Keratinocyte (primary cell): ENCODE measurements at regions not wholly inside any gene's neighbourhood (a gene's known extent, or its start where the extent isn't known, plus 50 kb on each side); places are given as distances from the start of the nearest gene placed in this dataset.

Source experiments
- DNase-seq: peaks from one replicate; pipeline ENCODE4 v3.0.0-alpha.2; 2011; ENCODE audit warnings: low read depth, missing footprints, low spot score
- FAIRE-seq: peaks from 2 replicates; lab custom pipeline; 2011; peaks lifted over from hg19 to GRCh38; lab: Jason Lieb, UNC
- H2AFZ ChIP-seq: 2 replicates; pipeline ENCODE4 v1.6.0; 2012; ENCODE audit warnings: low read length, control low read depth, inconsistent platforms; ENCODE audit not compliant: control insufficient read depth
- H3K27ac ChIP-seq: 2 replicates; pipeline ENCODE4 v1.5.1; 2011; ENCODE audit warnings: low read length; ENCODE audit not compliant: control insufficient read depth, insufficient read depth
- H3K27me3 ChIP-seq: 3 replicates; pipeline ENCODE4 v1.6.0; 2011; ENCODE audit warnings: low read length; ENCODE audit not compliant: control insufficient read depth, insufficient read depth; ENCODE audit errors: extremely low read depth
- H3K36me3 ChIP-seq, 2 experiments: 2 replicates in 1 of 2; 3 replicates in 1 of 2; pipeline ENCODE4 v1.5.1; 2011; ENCODE audit warnings: low read length in 2 of 2, mild to moderate bottlenecking in 1 of 2; ENCODE audit not compliant: control insufficient read depth in 2 of 2, insufficient read depth in 2 of 2; ENCODE audit errors: extremely low read depth in 1 of 2
- H3K4me1 ChIP-seq: 3 replicates; pipeline ENCODE4 v1.5.1; 2011; ENCODE audit warnings: low read length; ENCODE audit not compliant: control insufficient read depth, insufficient read depth; ENCODE audit errors: extremely low read depth
- H3K4me2 ChIP-seq: 3 replicates; pipeline ENCODE4 v1.6.0; 2011; ENCODE audit warnings: low read depth, low read length; ENCODE audit not compliant: control insufficient read depth, insufficient read depth; ENCODE audit errors: extremely low read depth
- H3K4me3 ChIP-seq, 3 experiments: fragments of 200-600 bp in 1 of 3; sonication (generic) in 1 of 3; 2 replicates in 2 of 3; 3 replicates in 1 of 3; pipeline ENCODE4 v1.5.1; 2011 to 2016; ENCODE audit warnings: low read length in 3 of 3, mild to moderate bottlenecking in 3 of 3, control low read depth in 2 of 3, inconsistent platforms in 1 of 3, low read depth in 1 of 3, mixed read lengths in 1 of 3, mixed run types in 1 of 3, moderate library complexity in 1 of 3; ENCODE audit not compliant: control insufficient read depth in 2 of 3, insufficient read depth in 2 of 3; ENCODE audit errors: extremely low read depth in 1 of 3
- H3K79me2 ChIP-seq: 2 replicates; pipeline ENCODE4 v1.6.0; 2012; ENCODE audit warnings: low read length; ENCODE audit not compliant: control insufficient read depth, insufficient read depth
- H3K9ac ChIP-seq: 3 replicates; pipeline ENCODE4 v1.6.0; 2011; ENCODE audit warnings: low read length; ENCODE audit not compliant: control insufficient read depth, insufficient read depth; ENCODE audit errors: extremely low read depth
- H3K9me1 ChIP-seq: 3 replicates; pipeline ENCODE4 v1.6.0; 2011; ENCODE audit warnings: low read length; ENCODE audit not compliant: control insufficient read depth, insufficient read depth; ENCODE audit errors: extremely low read depth
- H3K9me3 ChIP-seq: 2 replicates; pipeline ENCODE4 v1.5.1; 2012; ENCODE audit warnings: low read depth, low read length; ENCODE audit not compliant: control insufficient read depth
- H4K20me1 ChIP-seq: 3 replicates; pipeline ENCODE4 v1.6.0; 2011; ENCODE audit warnings: low read length; ENCODE audit not compliant: control insufficient read depth, insufficient read depth; ENCODE audit errors: extremely low read depth
- EZH2 ChIP-seq: IDR thresholded peaks from one replicate; pipeline ENCODE4 v1.6.1; 2012; ENCODE audit warnings: inconsistent platforms, mild to moderate bottlenecking, low read length, moderate library complexity
- dilution Hi-C: fragments of 300-500 bp; cut with MboI; formaldehyde crosslinking; loops from one replicate; pipeline ENCODE4 v1.7.0; 2020; ENCODE audit warnings: low sequenced_read_pairs; ENCODE audit not compliant: extremely low pct_ligation_motif_present
- TF ChIP-seq, protein P1 (sequence below), 3 experiments: IDR thresholded peaks in 1 of 3; conservative IDR thresholded peaks in 1 of 3; optimal IDR thresholded peaks in 1 of 3; 2 replicates in 2 of 3; 3 replicates in 1 of 3; pipeline versions ENCODE3 to v1.5.1; 2011; ENCODE audit warnings: low read length in 3 of 3, mild to moderate bottlenecking in 3 of 3, moderate library complexity in 2 of 3, control low read depth in 1 of 3, inconsistent platforms in 1 of 3; ENCODE audit not compliant: insufficient read depth in 2 of 3; ENCODE audit errors: extremely low read depth in 1 of 3

DNA sequence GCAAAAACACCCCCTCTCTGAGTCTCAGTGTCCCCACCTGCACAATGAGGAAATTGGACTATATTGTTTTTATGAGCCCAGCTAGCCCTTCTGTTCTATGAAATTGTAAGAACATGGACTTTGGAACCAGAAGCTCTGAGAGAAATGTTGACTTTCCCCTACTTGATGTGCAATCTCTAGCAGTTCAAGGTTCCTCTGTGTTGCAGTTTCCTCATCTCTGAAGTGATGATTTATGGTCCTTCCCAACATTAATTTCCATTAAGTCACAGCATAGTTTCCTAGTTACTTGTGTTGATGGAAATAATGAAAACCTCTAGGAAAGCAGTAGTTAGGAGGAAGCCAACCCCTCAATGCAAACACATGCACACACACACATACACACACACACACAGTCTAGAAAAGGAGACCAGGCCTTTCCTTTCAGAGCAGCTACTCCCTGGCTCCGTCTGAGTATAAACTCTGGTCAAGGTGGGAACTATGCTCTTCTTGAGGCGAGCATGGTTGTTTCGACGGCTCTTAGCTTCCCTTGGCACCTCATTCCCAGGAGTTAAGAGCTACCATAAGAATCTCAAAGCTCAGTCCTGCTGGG, 518.4 kb downstream of the SOX6 start:
- no peak for FAIRE-seq
- no peak for DNase-seq
- Histone ChIP-seq H3K4me1 (peaks cover 9% of the 10 kb centered on the region), H3K36me3 (no peaks in the 10 kb centered on the region), H3K27me3 (no peaks in the 10 kb centered on the region), H3K9ac (no peak overlapping the region), H3K79me2 (no peaks in the 10 kb centered on the region), H3K27ac (no peak overlapping the region), H2AFZ (no peak overlapping the region), H4K20me1 (no peaks in the 10 kb centered on the region), H3K9me3 (no peaks in the 10 kb centered on the region), H3K9me1 (no peaks in the 10 kb centered on the region), H3K4me3 (no peak overlapping the region), H3K4me2 (no peak overlapping the region)
- no peak for TF ChIP-seq EZH2
- dilution Hi-C loops = no loop called here

DNA sequence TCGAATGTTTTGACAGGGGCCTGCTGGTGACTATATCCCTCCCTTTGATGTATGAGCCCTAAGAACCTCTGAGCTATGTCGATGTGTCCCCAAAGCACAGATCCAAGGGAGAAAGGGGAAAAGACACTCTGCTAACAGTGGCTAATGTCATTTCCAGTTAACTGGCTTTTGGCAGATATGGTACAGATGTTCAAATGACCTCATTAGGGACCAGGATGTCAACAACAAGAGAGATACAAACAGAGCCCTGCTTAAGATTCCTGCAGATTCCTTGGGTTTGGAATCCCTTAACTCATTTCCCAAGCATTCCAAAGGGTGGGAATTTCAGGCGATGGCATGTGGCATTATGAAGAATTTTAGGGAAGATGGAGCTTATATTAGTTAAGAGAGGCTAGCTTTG, 517.3 kb downstream of the SOX6 start:
- Histone ChIP-seq H3K79me2 (no peaks in the 10 kb centered on the region), H3K4me1 (peaks cover 14% of the 10 kb centered on the region), H3K9me1 (no peaks in the 10 kb centered on the region), H3K4me2 (no peak overlapping the region), H3K9ac (no peak overlapping the region), H3K27ac (no peak overlapping the region), H3K36me3 (no peaks in the 10 kb centered on the region), H2AFZ (no peak overlapping the region), H4K20me1 (no peaks in the 10 kb centered on the region), H3K4me3 (no peak overlapping the region), H3K9me3 (no peaks in the 10 kb centered on the region), H3K27me3 (no peaks in the 10 kb centered on the region)
- TF ChIP-seq EZH2 = no peak
- TF ChIP-seq, protein P1, sequence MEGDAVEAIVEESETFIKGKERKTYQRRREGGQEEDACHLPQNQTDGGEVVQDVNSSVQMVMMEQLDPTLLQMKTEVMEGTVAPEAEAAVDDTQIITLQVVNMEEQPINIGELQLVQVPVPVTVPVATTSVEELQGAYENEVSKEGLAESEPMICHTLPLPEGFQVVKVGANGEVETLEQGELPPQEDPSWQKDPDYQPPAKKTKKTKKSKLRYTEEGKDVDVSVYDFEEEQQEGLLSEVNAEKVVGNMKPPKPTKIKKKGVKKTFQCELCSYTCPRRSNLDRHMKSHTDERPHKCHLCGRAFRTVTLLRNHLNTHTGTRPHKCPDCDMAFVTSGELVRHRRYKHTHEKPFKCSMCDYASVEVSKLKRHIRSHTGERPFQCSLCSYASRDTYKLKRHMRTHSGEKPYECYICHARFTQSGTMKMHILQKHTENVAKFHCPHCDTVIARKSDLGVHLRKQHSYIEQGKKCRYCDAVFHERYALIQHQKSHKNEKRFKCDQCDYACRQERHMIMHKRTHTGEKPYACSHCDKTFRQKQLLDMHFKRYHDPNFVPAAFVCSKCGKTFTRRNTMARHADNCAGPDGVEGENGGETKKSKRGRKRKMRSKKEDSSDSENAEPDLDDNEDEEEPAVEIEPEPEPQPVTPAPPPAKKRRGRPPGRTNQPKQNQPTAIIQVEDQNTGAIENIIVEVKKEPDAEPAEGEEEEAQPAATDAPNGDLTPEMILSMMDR (optimal IDR thresholded peaks at IDR 0.05 in 1 of 3, IDR thresholded peaks at IDR 0.05 in 1 of 3, conservative IDR thresholded peaks at IDR 0.05 in 1 of 3; ENCODE audit: extremely low read depth in 1 of 3, insufficient read depth in 2 of 3, low read length in 3 of 3) = no peak
- dilution Hi-C loops = no loop called here
- FAIRE-seq = no peak
- DNase-seq = no peak

DNA sequence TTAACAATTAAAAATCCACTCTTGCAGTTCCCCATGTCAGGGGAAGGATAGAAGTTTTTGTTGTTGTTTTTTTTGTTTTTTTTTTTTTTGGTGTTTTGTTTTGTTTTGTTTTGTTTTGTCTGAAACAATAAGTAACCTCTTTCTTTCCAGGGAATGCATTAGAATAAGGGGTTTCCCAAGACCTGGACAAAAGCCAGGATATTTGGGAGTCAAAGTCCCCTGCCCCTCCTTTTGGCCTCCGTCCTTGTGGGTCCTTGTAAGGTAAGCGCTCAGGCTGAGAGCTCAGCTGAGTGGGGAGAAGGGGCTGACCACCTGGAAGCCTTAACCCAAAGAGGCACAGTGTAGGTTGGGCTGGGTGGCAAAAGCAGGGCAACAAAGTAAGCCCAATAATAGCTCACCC, 515.4 kb downstream of the SOX6 start:
- Histone ChIP-seq H4K20me1 (no peaks in the 10 kb centered on the region), H3K4me2 (no peak overlapping the region), H3K79me2 (no peaks in the 10 kb centered on the region), H3K9ac (no peak overlapping the region), H3K9me1 (no peaks in the 10 kb centered on the region), H3K4me3 (no peak overlapping the region), H2AFZ (no peak overlapping the region), H3K27ac (no peak overlapping the region), H3K9me3 (no peaks in the 10 kb centered on the region), H3K36me3 (no peaks in the 10 kb centered on the region), H3K27me3 (no peaks in the 10 kb centered on the region), H3K4me1 (peaks cover 14% of the 10 kb centered on the region)
- no peak for DNase-seq
- dilution Hi-C loops = no loop called here
- FAIRE-seq = no peak
- TF ChIP-seq, protein P1 (optimal IDR thresholded peaks at IDR 0.05 in 1 of 3, IDR thresholded peaks at IDR 0.05 in 1 of 3, conservative IDR thresholded peaks at IDR 0.05 in 1 of 3; ENCODE audit: extremely low read depth in 1 of 3, insufficient read depth in 2 of 3, low read length in 3 of 3) = no peak
